DOHH2 (cell line): ENCODE measurements at regions not wholly inside any gene's neighbourhood (a gene's known extent, or its start where the extent isn't known, plus 50 kb on each side); places are given as distances from the start of the nearest gene placed in this dataset.

ENCODE experiments used
- EZH2phosphoT487 ChIP-seq: fragments of 200-600 bp; sonication (generic); IDR thresholded peaks from 2 replicates; pipeline ENCODE4 v1.6.1; 2017; ENCODE audit warnings: borderline replicate concordance, mild to moderate bottlenecking, antibody characterized with exemption, low read length, moderate library complexity, mixed read lengths
- TF ChIP-seq, protein P1 (sequence below): fragments of 200-600 bp; sonication (generic); IDR thresholded peaks from one replicate; pipeline ENCODE4 v1.5.1; 2014; ENCODE audit warnings: antibody characterized with exemption, mild to moderate bottlenecking, low read depth, low read length; ENCODE audit not compliant: poor library complexity, severe bottlenecking

DNA sequence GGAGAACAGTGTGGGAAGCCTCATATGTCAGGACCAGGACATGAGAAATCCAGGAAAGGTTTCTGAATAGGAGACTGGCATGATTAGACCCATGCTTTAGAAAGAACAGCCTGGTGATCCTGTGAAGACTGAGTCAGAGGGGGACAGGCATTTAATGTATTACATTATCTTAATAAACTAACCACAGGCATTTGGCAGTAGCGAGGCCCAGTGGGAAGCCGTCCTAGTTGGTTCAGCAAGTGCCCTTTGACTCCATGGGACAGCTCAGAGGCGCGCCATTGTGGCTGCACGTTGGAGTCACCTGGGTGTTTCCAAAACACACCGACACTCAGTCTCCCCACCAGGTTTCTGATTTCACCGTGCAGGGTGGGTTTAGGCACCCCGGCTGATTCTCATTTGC lies 90.5 kb upstream of the DGKG start:
- TF ChIP-seq, protein P1, sequence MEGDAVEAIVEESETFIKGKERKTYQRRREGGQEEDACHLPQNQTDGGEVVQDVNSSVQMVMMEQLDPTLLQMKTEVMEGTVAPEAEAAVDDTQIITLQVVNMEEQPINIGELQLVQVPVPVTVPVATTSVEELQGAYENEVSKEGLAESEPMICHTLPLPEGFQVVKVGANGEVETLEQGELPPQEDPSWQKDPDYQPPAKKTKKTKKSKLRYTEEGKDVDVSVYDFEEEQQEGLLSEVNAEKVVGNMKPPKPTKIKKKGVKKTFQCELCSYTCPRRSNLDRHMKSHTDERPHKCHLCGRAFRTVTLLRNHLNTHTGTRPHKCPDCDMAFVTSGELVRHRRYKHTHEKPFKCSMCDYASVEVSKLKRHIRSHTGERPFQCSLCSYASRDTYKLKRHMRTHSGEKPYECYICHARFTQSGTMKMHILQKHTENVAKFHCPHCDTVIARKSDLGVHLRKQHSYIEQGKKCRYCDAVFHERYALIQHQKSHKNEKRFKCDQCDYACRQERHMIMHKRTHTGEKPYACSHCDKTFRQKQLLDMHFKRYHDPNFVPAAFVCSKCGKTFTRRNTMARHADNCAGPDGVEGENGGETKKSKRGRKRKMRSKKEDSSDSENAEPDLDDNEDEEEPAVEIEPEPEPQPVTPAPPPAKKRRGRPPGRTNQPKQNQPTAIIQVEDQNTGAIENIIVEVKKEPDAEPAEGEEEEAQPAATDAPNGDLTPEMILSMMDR: no peak
- TF ChIP-seq EZH2phosphoT487: no peak
